Stimulated activated CD4-positive, alpha-beta T cell treated with anti-CD3 and anti-CD28 coated beads, Interleukin-1b, Interleukin-23, amount 100 ng/mL, for 1 hour (primary cell): ENCODE measurements at regions not wholly inside any gene's neighbourhood (a gene's known extent, or its start where the extent isn't known, plus 50 kb on each side); places are given as distances from the start of the nearest gene placed in this dataset.
"Not testable (repeated sequence)": the region's sequence is repeated elsewhere in the genome, so short reads cannot be mapped to it uniquely, and the experiment has no call there.

Experiments used
- DNase-seq, 2 donors: peaks; one replicate each; pipeline ENCODE4 v3.0.0-alpha.2; 2020; ENCODE audit warnings: low read depth in 2 of 2

DNA sequence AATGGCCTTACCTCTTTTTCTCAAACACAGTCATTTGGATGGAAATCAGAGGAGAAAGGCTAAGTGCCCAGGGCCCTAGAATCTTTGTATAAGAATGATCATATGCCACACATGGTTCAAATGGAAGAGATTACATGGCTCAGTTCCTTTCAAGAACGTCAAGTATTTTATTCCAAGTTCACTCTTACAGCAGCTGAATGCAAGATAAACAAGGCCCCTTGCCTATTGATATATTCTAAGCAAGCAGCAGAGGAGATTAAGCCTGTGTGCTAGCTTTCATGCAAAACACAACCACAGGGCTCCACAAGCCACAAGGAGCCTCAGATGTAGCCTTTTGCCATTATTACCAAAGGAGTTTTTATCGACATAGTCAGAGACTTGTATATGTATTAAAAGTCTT lies 55.3 kb upstream of the SLCO6A1 start:
- no peak for DNase-seq

DNA sequence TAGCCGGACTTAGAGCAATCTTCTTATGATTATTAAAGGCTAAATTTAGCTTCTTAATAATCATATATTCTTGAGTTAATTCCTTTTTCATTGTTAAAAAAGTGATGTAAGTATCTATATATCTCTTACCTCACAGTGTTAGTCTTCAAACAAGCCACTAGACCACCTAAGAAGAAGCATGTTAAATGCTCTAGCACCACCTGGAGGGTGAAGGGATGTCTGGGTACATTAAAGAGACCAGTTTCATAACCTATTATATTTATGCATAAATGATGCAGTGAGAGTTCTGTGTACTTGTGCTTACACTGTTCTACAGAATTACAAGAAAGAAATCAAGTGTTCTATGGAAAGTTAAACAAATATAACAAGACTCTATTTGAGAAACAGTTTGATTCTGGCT lies 55.9 kb upstream of the SLCO6A1 start:
- DNase-seq = no peak

DNA sequence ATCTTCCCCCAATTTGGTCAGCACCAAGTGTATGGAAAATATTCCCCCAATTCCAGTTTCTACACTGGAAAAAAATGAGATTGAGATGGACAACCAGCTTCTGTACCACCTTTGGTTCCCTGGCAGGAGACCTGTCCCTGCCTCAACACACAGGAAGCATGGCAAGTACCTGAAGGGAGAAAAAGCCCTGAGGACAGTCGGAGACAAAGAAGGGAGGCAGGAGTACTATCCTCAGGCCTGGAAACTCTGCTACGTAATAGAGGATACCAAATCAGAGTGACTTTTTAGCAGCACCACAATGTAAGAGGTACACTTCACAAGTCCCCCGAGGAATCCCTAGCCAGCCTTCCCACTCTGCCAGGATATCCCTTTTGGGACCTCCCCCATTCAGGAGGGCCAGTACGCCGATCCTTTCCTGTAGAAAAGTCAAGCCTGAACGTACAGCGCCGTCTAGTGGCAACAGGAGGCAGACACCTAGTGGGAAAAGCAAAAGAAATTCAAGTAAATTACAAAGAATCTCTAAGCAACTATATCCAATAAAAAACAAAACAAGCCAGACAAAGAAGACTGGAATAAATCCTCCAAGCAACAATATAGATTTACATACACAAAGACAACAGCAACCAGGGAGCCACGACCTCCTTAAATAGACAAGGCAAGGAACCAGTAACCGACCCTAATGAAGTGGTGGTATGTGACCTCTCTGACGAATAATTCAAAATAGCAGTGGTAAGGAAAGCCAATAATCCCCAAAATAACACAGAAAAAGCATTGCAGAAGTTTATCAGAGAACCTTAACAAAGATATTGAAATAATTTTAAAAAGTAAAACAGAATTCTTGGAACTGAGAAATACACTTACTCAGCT lies 63.3 kb upstream of the SLCO6A1 start:
- DNase-seq = no peak

DNA sequence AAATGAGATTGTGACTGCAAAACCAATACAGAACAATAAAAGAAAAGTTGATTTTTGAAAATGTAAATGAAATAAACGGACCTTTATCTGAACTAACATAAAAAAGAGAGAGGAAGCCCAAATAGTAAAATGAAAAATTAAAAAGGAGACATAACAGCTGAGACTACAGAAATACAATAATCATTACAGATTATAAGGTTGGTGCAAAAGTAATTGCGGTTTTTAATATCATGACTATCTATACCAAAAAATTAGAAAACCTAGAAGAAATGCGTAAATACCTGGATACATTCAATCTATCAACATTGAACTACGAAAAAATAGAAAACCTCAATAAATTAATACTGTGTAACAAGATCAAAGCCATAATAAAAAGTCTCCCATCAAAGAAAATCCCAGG lies 71.9 kb upstream of the SLCO6A1 start:
- DNase-seq = no peak

DNA sequence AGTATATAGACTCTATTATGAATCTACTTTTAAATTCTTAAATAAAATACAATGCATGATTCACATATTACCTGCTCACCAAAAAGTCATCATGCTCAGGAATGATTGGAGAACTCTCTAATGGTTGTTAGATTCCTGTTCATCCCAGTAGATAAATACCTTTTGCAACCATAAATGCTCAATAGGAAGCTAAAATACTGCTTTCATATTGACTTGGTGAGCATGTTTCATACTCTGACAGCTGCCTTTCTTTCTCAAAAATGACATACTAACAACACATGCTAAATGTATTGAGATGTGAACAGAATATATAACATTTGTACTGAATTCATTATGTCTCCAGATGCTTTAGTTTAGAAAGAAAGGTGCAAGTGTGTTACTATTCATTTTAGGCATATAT lies 79.6 kb upstream of the SLCO6A1 start:
- DNase-seq = no peak

DNA sequence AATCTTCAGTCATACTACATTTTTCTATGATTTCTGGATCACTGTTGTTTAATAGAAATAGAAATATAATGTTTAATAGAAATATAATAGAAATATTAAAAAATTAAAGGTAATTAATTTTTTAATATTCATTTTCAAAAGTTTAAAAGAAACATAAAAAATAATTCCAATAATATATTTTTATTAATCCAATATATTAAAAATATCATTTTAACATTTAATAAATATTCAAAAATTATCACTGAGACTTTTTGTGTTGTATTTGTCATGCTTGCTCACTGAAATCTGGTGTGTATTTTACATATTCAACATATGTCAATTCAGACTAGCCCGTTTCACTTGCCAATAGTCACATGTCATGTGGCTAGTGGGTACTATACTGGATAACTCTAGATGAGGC lies 80.6 kb upstream of the SLCO6A1 start:
- DNase-seq = no peak

DNA sequence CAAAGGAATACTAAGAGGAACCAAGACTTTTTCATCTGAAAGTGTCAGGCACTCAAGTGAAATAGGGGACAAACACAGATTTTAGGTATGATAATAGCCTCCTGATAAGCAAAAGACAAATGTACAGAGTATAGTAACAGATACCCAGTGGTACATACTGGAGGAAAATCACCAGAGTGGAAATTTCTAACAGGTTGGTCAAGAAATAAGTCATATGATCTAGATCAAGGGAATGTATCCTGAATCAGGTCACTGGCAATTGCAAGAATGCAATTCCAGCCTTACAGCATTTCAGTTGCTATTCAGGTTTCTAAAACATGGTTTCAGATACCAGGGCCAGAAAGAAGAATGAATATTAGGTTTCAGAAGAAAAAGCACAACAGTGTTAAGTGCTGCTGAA lies 82.2 kb upstream of the SLCO6A1 start:
- no peak for DNase-seq

DNA sequence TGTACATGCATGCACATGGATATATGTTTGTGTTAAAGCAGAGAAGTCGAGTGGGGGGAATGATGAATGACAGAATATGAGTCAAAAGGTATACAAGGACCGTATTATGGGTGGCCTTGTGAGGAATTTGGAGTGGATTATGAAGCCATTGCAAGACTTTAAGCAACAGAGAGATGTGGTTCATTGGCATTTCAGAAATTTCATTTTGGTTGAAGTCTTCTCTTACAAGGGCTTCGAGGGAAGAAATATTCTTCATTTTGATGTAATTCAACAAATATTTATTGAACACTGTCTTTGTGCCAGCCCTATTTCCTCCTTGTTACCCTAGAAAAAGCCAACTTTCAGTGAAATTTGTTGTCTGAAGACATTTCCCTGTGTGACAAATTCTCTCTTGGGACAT lies 83.9 kb upstream of the SLCO6A1 start:
- no peak for DNase-seq

DNA sequence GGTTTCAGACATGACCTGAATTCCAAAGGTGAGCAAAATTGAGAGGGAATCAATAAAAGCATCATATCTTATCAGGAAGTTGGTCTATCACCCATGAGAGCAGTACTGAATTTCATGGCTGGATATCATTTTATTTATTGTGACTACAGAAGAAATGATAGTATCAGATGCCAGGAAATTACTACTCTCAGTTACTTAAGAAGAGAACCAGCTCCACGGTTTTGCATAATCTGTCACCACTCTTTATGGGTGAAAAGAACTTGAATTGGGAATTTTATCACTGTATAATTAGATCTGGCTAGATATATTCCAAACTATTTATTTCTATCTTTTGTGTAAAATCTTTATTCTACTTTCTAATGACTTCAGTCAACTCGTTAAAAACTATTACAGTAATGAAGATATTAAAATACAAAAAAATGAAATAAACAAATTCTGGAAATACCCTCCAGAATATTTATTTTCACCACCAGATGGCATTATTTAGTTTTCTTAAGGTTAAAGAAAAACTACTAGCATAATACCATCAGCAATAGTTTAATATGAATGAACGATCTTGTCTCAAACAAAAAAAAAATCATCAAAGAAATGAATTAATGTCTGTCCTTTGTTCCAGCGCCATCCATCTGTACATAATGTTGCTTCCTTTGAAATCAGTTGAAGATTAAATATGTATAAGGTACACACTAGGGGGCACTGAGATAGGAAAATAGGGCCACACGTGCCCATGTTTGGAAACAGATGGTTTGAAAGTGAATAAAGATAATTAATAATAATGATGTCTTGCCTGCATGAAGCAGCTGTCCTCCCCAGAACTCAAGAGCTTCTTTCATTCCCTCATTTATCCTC lies 84.7 kb upstream of the SLCO6A1 start:
- no peak for DNase-seq

DNA sequence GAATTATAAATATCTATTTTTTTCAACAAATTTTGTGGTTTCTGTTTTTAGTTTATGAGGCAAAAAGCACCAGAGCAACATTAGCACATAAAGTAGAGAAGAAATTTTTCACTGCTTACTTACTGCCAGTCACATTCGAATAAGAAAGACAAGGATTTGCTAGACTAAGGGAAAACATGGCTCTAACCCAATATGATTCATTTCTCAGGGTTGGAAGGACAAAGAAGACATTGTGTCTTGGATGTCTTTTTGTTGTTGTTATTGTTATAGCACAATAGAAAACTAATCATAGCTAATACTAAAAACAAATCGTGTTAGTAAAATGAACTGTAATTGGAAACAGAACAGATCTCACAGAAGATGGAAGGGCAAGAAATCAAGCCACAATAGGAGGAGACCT lies 90.9 kb upstream of the SLCO6A1 start:
- no peak for DNase-seq

DNA sequence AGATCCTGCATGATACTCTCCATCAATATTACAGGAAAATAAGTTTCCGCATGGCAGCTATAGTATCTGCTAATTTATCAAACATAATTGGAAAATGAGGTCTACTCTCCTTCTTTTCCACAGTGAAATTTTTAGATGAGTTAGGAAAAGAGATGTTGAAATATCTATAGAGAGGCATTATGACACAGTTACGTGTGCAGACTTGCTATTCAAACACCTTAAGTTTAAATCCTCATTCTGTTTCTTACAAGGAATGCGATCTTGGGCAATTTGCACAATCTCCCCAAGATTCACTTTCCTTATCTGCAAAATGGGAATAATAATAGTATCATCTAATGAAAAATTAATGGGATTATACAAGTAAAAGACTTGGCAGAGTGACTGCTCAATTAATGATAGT lies 91.7 kb upstream of the SLCO6A1 start:
- DNase-seq = no peak

DNA sequence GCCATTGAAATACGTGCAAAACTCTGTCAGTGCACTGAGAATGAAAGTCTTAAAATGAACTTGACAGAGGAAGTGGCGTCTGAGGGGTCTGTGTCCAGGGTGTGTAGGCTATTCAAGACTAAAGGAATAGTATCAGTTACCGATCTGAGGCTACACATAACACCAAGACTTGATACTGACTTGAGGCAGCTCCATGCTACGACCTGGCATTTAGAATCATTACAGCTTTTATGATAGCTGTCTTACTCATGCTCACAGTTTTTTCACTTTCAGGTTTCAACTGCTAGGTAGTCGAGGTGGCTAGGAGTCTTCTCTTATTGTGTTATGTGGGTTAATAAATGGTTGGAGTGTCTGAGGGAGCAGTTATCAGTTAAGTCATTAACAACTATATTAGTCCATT lies 92.8 kb upstream of the SLCO6A1 start:
- DNase-seq = no peak

DNA sequence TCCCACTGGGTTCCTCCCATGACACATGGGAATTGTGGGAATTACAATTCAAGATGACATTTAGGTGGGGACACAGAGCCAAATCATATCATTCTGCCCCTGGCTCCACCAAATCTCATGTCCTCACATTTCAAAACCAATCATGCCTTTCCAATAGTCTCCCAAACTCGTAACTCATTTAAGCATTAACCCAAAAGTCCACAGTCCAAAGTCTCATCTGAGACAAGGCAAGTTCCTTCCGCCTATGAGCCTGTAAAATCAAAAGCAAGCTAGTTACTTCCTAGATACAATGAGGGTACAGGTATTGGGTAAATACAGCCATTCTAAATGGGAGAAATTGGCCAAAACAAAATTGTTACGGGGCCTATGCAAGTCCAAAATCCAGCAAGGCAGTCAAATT lies 93.8 kb upstream of the SLCO6A1 start:
- not testable (repeated sequence) for DNase-seq

DNA sequence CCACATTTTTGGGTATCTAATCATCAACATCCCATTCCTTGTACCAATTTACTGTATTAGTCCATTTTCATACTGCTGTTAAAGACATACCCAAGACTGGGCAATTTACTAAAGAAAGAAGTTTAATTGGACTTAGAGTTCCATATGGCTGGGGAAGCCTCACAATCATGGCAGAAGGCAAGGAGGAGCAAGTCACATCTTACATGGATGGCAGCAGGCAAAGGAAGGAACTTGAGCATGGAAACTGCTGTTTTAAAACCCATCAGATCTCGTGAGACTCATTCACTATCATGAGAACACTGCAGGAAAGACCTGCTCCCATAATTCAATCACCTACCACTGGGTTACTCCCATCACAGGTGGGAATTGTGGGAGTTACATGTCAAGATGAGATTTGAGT lies 95.4 kb upstream of the SLCO6A1 start:
- DNase-seq = no peak

DNA sequence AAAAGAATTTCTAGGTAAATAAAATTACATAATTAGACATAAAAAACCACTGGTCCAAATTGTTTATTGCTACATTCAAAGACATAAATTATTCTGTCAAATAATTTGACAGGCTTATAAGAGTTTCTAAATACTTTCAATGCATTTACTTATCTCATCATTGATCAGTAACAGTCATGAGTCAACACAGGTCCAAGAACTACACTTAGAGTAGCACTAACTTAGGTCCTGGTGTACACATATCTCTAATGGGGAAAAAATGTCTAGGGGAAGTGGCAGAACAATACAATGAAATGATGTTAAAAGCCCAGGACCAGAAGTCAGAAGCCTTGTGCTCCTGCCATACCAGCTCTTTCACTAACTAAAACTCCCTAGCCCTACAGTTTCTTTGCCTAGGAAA lies 96.5 kb upstream of the SLCO6A1 start:
- no peak for DNase-seq

DNA sequence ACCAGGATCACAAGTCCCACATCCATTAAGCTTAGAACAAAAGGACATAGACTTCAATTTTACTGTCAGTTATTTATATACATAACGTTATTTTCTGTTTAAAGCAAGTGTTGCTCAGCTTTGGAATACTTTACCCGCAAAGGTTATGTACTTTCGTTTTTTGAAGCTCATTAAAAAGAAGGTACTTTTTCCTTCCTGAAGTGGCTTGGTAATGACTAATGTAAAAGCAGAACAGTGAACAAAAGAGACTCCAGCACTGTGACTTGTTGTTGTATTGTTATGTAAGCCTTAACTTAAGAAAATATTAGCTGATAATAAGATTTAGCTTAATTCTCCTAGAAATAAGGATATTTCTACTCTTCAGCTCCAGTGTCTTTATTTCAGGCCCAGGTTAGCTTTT lies 97.3 kb upstream of the SLCO6A1 start:
- no peak for DNase-seq

DNA sequence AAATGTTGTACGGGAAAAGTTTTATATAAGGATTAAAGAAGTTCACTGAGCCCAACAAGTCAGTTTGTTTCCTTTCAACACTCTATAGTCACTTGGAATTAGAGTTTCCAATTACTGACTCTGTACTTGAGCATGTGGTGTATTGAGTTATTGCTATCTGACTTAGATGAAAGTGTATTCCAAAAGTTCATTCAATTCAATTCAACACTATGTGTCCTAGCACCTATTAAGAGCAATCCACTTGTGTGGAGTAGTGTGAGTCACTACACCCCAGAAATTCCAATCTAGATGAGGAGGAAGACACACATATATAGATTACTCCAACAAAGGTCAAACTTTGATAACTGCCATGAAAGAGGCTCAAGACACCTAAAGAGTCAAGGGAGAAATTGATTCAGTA lies 98.2 kb upstream of the SLCO6A1 start:
- no peak for DNase-seq

DNA sequence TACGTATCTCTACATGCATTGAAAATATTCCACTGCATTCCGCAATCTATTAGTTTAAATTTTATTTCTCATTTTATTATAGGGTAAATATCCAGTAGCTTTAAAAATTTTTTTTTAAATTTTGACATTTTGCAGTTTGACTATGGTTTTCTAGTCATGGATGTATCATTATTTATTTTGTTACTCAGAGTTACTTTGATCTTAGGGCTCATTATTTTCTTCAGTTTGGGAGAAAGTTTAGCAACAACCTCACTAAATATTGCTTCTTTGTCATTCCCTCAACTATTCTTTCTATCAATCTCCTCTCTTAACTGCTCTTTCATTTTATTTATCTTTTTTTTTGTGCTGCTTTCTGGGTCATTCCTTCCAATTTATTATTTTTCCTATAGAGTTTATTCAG lies 100.5 kb upstream of the SLCO6A1 start:
- no peak for DNase-seq

DNA sequence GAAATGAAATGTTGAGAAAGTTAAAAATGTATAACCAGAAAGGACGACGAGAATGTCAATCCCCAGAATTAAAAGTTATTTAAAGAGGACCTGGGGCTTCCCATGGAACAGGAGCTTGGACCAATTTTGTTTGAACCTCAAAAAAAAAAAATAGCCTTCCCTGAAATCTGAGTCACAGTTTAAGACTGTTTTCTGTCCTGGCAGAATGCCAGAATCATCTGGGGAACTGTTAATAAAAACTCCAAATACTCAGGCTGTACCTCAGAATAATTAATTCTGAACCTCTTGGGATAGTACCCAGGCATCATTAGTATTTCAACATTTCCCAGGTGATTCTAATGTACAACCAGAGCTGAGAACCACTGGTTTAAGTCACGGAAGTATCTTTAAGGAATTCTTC lies 102.2 kb upstream of the SLCO6A1 start:
- DNase-seq = no peak

DNA sequence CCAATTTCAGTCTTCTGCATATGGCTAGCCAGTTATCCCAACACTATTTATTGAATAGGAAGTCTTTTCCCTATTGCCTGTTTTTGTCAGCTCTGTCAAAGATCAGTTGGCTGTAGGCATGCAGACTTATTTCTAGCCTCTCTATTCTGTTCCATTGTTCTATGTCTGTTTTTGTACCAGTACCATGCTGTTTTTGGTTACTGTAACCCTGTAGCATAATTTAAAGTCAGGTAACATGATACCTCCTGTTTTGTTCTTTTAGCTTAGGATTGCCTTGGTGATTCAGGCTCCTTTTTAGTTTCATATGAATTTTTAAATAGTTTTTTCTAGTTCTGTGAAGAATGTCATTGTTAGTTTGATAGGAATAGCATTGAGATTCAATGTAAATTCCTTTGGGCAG lies 104.9 kb upstream of the SLCO6A1 start:
- no peak for DNase-seq

DNA sequence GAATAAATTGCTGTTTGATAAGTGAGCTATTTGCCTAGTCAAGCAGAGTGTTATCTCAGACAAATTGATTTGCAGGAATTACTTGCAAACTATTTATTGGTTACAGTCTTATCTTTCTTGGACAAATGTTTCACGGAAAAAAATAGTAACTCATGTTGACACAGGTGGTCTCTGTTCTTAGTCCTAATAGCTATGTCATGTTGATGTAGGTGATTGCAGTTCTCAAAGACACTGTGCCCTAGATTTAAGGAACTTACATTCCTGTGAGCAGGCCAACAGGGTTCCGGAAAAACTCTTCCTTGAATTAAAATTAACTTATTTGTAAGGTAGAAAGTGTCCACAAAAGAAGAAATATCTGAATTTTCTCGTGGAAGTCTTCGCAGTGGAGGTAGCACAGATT lies 109.6 kb upstream of the SLCO6A1 start:
- no peak for DNase-seq

DNA sequence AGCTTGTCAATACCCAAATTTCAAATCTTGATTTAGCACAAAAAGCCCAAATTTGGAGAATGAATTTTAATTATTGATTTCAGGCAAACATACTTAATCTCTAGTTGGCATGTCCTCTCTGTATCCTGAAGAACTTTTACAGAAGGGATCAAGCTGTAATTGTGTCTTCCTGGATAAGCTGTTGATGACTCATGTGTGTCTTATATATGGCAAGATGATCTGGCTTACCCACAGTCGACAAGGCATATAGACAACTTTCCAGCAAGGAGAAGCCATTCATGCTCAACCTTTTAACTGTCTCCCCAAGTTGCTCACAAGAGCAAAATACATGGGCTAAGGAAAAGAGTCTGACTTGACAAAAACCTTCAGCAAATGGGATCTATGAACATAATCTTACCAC lies 112.5 kb upstream of the SLCO6A1 start:
- no peak for DNase-seq

DNA sequence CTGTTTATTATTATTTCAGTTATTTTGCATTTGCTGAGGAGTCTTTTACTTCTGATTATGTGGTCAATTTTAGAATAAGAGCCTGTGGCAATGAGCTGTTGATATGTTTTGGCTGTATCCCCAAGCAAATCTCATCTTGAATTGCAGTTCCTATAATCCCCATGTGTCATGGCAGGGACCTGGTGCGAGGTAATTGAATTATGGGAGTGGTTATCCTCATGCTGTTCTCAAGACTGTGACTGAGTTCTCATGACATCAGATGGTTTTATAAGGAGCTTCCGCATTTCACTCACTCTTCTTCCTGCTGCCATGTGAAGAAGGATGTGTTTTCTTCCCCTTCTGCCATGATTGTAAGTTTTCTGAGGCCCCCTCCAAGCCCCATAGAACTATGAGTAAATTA lies 114.9 kb upstream of the SLCO6A1 start:
- DNase-seq = no peak
